H1 (cell line): ENCODE measurements at regions not wholly inside any gene's neighbourhood (a gene's known extent, or its start where the extent isn't known, plus 50 kb on each side); places are given as distances from the start of the nearest gene placed in this dataset.

Experiments
- CTCF ChIA-PET: fragments of 300-600 bp; sonication (Branson Sonifier 250); formaldehyde crosslinking; loops from one replicate; lab custom pipeline; 2021; ENCODE audit not compliant: partially characterized antibody; lab: Charles Lee
- POLR2A ChIA-PET: fragments of 300-600 bp; sonication (Branson Sonifier 250); formaldehyde crosslinking; loops from one replicate; lab custom pipeline; 2021; ENCODE audit warnings: inconsistent platforms; ENCODE audit not compliant: partially characterized antibody; lab: Charles Lee
- DNase-seq, 2 experiments: peaks; one replicate each; pipeline versions ENCODE4 v3.0.0 to v3.0.0-alpha.2; 2010 to 2022; ENCODE audit warnings: low spot score in 2 of 2, low read depth in 1 of 2, mixed read lengths in 1 of 2
- FAIRE-seq: peaks from 2 replicates; lab custom pipeline; 2011; peaks lifted over from hg19 to GRCh38; lab: Jason Lieb, UNC
- H2AFZ ChIP-seq: 2 replicates; pipeline ENCODE4 v1.8.1; 2012; ENCODE audit warnings: low read length, inconsistent platforms
- H2AK5ac ChIP-seq: 2 replicates; pipeline ENCODE4 v1.6.1; 2013; ENCODE audit warnings: low read depth, low read length
- H2BK120ac ChIP-seq: replicated peaks from 2 replicates; pipeline ENCODE3; 2013; ENCODE audit warnings: low read depth, low read length, inconsistent platforms
- H2BK12ac ChIP-seq: 2 replicates; pipeline ENCODE4 v1.6.1; 2013; ENCODE audit warnings: low read depth, low read length
- H2BK15ac ChIP-seq: 2 replicates; pipeline ENCODE4 v1.6.1; 2013; ENCODE audit warnings: low read length
- H2BK20ac ChIP-seq: 2 replicates; pipeline ENCODE4 v1.6.1; 2013; ENCODE audit warnings: low read length
- H2BK5ac ChIP-seq: 2 replicates; pipeline ENCODE4 v1.6.1; 2013; ENCODE audit warnings: low read depth, low read length
- H3K14ac ChIP-seq: 2 replicates; pipeline ENCODE4 v1.6.1; 2013; ENCODE audit warnings: inconsistent platforms; ENCODE audit not compliant: insufficient read length
- H3K18ac ChIP-seq: 2 replicates; pipeline ENCODE4 v1.6.1; 2013; ENCODE audit warnings: low read length; ENCODE audit errors: extremely low read depth
- H3K23ac ChIP-seq: 2 replicates; pipeline ENCODE4 v1.6.1; 2013; ENCODE audit warnings: inconsistent platforms; ENCODE audit not compliant: insufficient read length
- H3K23me2 ChIP-seq: 2 replicates; pipeline ENCODE4 v1.6.1; 2013; ENCODE audit warnings: low read depth, low read length
- H3K27ac ChIP-seq: 2 replicates; pipeline ENCODE4 v1.6.1; 2011; ENCODE audit warnings: low read depth, low read length, inconsistent platforms
- H3K27me3 ChIP-seq, 4 experiments: replicated peaks in 1 of 4; 1 replicate in 1 of 4; 2 replicates in 3 of 4; pipeline versions ENCODE4 v1.6.1 to v1.8.1; 2011 to 2013; ENCODE audit warnings: low read length in 3 of 4, mild to moderate bottlenecking in 3 of 4, inconsistent platforms in 2 of 4, mixed read lengths in 2 of 4, moderate library complexity in 1 of 4; ENCODE audit not compliant: control insufficient read depth in 3 of 4, insufficient read depth in 3 of 4; ENCODE audit errors: extremely low read depth in 1 of 4
- H3K36me3 ChIP-seq, 4 experiments: 2 replicates each; pipeline versions ENCODE4 v1.6.1 to v1.8.1; 2011 to 2013; ENCODE audit warnings: mild to moderate bottlenecking in 4 of 4, low read length in 3 of 4, moderate library complexity in 2 of 4, control low read depth in 1 of 4, inconsistent platforms in 1 of 4; ENCODE audit not compliant: insufficient read depth in 4 of 4, control insufficient read depth in 2 of 4
- H3K4ac ChIP-seq: replicated peaks from 2 replicates; pipeline ENCODE3; 2013; ENCODE audit warnings: low read length, low read depth, mixed read lengths, inconsistent platforms; ENCODE audit not compliant: insufficient read length
- H3K4me1 ChIP-seq, 4 experiments: replicated peaks in 1 of 4; 1 replicate in 1 of 4; 2 replicates in 3 of 4; pipeline versions ENCODE4 v1.6.1 to v1.8.1; 2011 to 2013; ENCODE audit warnings: low read length in 3 of 4, inconsistent platforms in 2 of 4, mixed read lengths in 1 of 4; ENCODE audit not compliant: insufficient read depth in 4 of 4, control insufficient read depth in 3 of 4
- H3K4me2 ChIP-seq, 2 experiments: 2 replicates each; pipeline versions ENCODE4 v1.6.1 to v1.8.1; 2011 to 2013; ENCODE audit warnings: low read depth in 2 of 2, low read length in 2 of 2, control low read depth in 1 of 2, inconsistent platforms in 1 of 2, mild to moderate bottlenecking in 1 of 2; ENCODE audit not compliant: insufficient read depth in 1 of 2
- H3K4me3 ChIP-seq, 4 experiments: fragments of 200-600, 300-600 bp in 1 of 4; sonication (generic), shearing (Covaris generic), sonication (Bioruptor Twin) in 1 of 4; 2 replicates each; pipeline versions ENCODE4 v1.5.1 to v1.8.1; 2011 to 2016; ENCODE audit warnings: low read length in 4 of 4, low read depth in 3 of 4, control low read depth in 2 of 4, inconsistent platforms in 2 of 4, mild to moderate bottlenecking in 2 of 4, mixed read lengths in 1 of 4, moderate library complexity in 1 of 4; ENCODE audit not compliant: insufficient read depth in 2 of 4; ENCODE audit errors: extremely low read depth in 1 of 4
- H3K56ac ChIP-seq: replicated peaks from 2 replicates; pipeline ENCODE3; 2013; ENCODE audit warnings: low read depth, mild to moderate bottlenecking, mixed read lengths, low read length, inconsistent platforms; ENCODE audit not compliant: insufficient read length
- H3K79me1 ChIP-seq: 2 replicates; pipeline ENCODE4 v1.6.1; 2013; ENCODE audit warnings: low read depth, low read length, control low read depth
- H3K79me2 ChIP-seq, 2 experiments: 2 replicates each; pipeline versions ENCODE4 v1.6.1 to v1.8.1; 2012 to 2013; ENCODE audit warnings: low read length in 2 of 2, mild to moderate bottlenecking in 2 of 2, inconsistent platforms in 1 of 2; ENCODE audit not compliant: insufficient read depth in 2 of 2, control insufficient read depth in 1 of 2
- H3K9ac ChIP-seq, 4 experiments: replicated peaks in 1 of 4; 1 replicate in 1 of 4; 2 replicates in 3 of 4; pipeline versions ENCODE4 v1.6.1 to v1.8.1; 2011 to 2013; ENCODE audit warnings: low read depth in 3 of 4, low read length in 3 of 4, control low read depth in 2 of 4, mild to moderate bottlenecking in 2 of 4, moderate library complexity in 2 of 4, inconsistent platforms in 1 of 4; ENCODE audit errors: extremely low read depth in 1 of 4
- H3K9me3 ChIP-seq, 2 experiments: 2 replicates each; pipeline versions ENCODE4 v1.6.1 to v1.8.1; 2012 to 2013; ENCODE audit warnings: mild to moderate bottlenecking in 2 of 2, moderate library complexity in 2 of 2, control low read depth in 1 of 2, inconsistent platforms in 1 of 2, low read depth in 1 of 2, low read length in 1 of 2, mixed read lengths in 1 of 2; ENCODE audit not compliant: insufficient read depth in 2 of 2
- H4K20me1 ChIP-seq, 2 experiments: replicated peaks in 1 of 2; 2 replicates each; pipeline versions ENCODE3 to v1.8.1; 2011 to 2013; ENCODE audit warnings: inconsistent platforms in 2 of 2, low read length in 2 of 2, mild to moderate bottlenecking in 1 of 2; ENCODE audit not compliant: insufficient read depth in 2 of 2, control insufficient read depth in 1 of 2
- H4K5ac ChIP-seq: 2 replicates; pipeline ENCODE4 v1.6.1; 2013; ENCODE audit warnings: low read length, low read depth, mixed read lengths, inconsistent platforms; ENCODE audit not compliant: insufficient read length
- H4K8ac ChIP-seq: 2 replicates; pipeline ENCODE4 v1.8.0; 2013; ENCODE audit warnings: mild to moderate bottlenecking, moderate library complexity, low read length, inconsistent platforms; ENCODE audit not compliant: insufficient read depth; ENCODE audit errors: extremely low read depth
- H4K91ac ChIP-seq: replicated peaks from 2 replicates; pipeline ENCODE3; 2013; ENCODE audit warnings: low read length, mixed read lengths, inconsistent platforms; ENCODE audit not compliant: insufficient read length
- EP300 ChIP-seq, 2 experiments: IDR thresholded peaks; 1 replicate in 1 of 2; 2 replicates in 1 of 2; pipeline ENCODE4 v1.6.1; 2011 to 2012; ENCODE audit warnings: low read depth in 2 of 2, low read length in 2 of 2, mild to moderate bottlenecking in 2 of 2, borderline replicate concordance in 1 of 2, inconsistent platforms in 1 of 2, moderate library complexity in 1 of 2
- POU5F1 ChIP-seq: IDR thresholded peaks from 2 replicates; pipeline ENCODE4 v1.6.1; 2011; ENCODE audit warnings: low read depth, mild to moderate bottlenecking, low read length, moderate library complexity
- USF2 ChIP-seq: IDR thresholded peaks from 2 replicates; pipeline ENCODE4 v1.6.1; 2011; ENCODE audit warnings: low read length, improper control_type of control experiment
- WGBS, 2 experiments: shearing (Covaris generic) in 1 of 2; methylation state at CpG; one replicate each; pipeline versions ENCODE4 v1.1.6 to v1.1.7; 2013 to 2015; ENCODE audit warnings: low lambda C conversion rate in 2 of 2, mixed read lengths in 2 of 2, inconsistent platforms in 1 of 2, low coverage in 1 of 2, missing lambda C conversion rate in 1 of 2; ENCODE audit not compliant: insufficient replicate concordance in 2 of 2, insufficient coverage in 1 of 2, insufficient read length in 1 of 2; ENCODE audit errors: extremely low coverage in 1 of 2, missing lambda C conversion rate in 1 of 2; 5-methylcytosine and 5-hydroxymethylcytosine counted together

GRCh38 chr5:106720367-106720766, 950.4 kb downstream of the EFNA5 start:
- H3K9me3 ChIP-seq = no peaks in the 10 kb centered on the region
- no peak overlapping the region for H3K4me2 ChIP-seq
- no peaks in the 10 kb centered on the region for H3K4me1 ChIP-seq
- no peaks in the 10 kb centered on the region for H3K27me3 ChIP-seq
- H4K8ac ChIP-seq = no peak overlapping the region
- H3K36me3 ChIP-seq = no peaks in the 10 kb centered on the region
- H4K20me1 ChIP-seq = no peaks in the 10 kb centered on the region
- no peak overlapping the region for H2AFZ ChIP-seq
- no peak overlapping the region for H2AK5ac ChIP-seq
- H3K4ac ChIP-seq = no peak overlapping the region
- no peak overlapping the region for H3K56ac ChIP-seq
- no peak for FAIRE-seq
- H2BK120ac ChIP-seq = no peak overlapping the region
- TF ChIP-seq POU5F1 (no peak), EP300 (IDR thresholded peaks at IDR 0.05; ENCODE audit: borderline replicate concordance in 1 of 2, low read depth in 2 of 2, low read length in 2 of 2) (no peak), USF2 (no peak)
- WGBS, 2 experiments = 74% methylated on average over 3 of the region's 3 CpGs; no CpG with 5 or more reads in 1 of the 2 experiments
- H3K23ac ChIP-seq = no peak overlapping the region
- DNase-seq = no peak
- H2BK20ac ChIP-seq = no peak overlapping the region
- ChIA-PET CTCF (no interaction called here), POLR2A (no interaction called here)
- H3K23me2 ChIP-seq = no peaks in the 10 kb centered on the region
- H2BK5ac ChIP-seq = no peak overlapping the region
- no peak overlapping the region for H2BK15ac ChIP-seq
- H4K5ac ChIP-seq = no peak overlapping the region
- no peak overlapping the region for H3K18ac ChIP-seq
- H2BK12ac ChIP-seq = no peak overlapping the region
- H3K79me1 ChIP-seq = no peaks in the 10 kb centered on the region
- H3K4me3 ChIP-seq = no peak overlapping the region
- no peak overlapping the region for H4K91ac ChIP-seq
- H3K14ac ChIP-seq = no peak overlapping the region
- H3K9ac ChIP-seq = no peak overlapping the region
- no peak overlapping the region for H3K27ac ChIP-seq
- no peaks in the 10 kb centered on the region for H3K79me2 ChIP-seq
